Transverse colon (tissue), 4 donors: ENCODE measurements at regions not wholly inside any gene's neighbourhood (a gene's known extent, or its start where the extent isn't known, plus 50 kb on each side); places are given as distances from the start of the nearest gene placed in this dataset.
"Not testable (repeated sequence)": the region's sequence is repeated elsewhere in the genome, so short reads cannot be mapped to it uniquely, and the experiment has no call there.

Experiments used
- DNase-seq: peaks from one replicate; pipeline ENCODE4 v3.0.0-alpha.2; 2019
- H3K27ac ChIP-seq, 4 donors: fragments of 200-600 bp; sonication (generic); 2 replicates each; pipeline ENCODE4 v1.5.1; 2016 to 2018; ENCODE audit warnings: inconsistent platforms in 4 of 4
- H3K27me3 ChIP-seq: fragments of 200-600 bp; sonication (generic); 2 replicates; pipeline ENCODE4 v1.5.1; 2017; ENCODE audit warnings: inconsistent platforms
- H3K36me3 ChIP-seq, 4 donors: fragments of 200-600 bp; sonication (generic); 2 replicates each; pipeline ENCODE4 v1.5.1; 2017 to 2019; ENCODE audit warnings: inconsistent platforms in 4 of 4
- H3K4me1 ChIP-seq, 4 donors: fragments of 200-600 bp; sonication (generic); 2 replicates each; pipeline ENCODE4 v1.5.1; 2017 to 2020; ENCODE audit warnings: inconsistent platforms in 4 of 4
- H3K4me3 ChIP-seq, 4 donors: fragments of 200-600 bp; sonication (generic); 1 replicate in 1 of 4; 2 replicates in 3 of 4; pipeline versions ENCODE4 v1.5.1 to v1.6.1; 2017 to 2019; ENCODE audit warnings: inconsistent platforms in 4 of 4
- H3K9me3 ChIP-seq, 2 donors: fragments of 200-600 bp; sonication (generic); 2 replicates each; pipeline ENCODE4 v1.5.1; 2017 to 2019; ENCODE audit warnings: inconsistent platforms in 2 of 2
- POLR2A ChIP-seq: fragments of 450-650 bp; IDR thresholded peaks from one replicate; pipeline ENCODE4 v1.6.1; 2016; ENCODE audit warnings: antibody characterized with exemption, mild to moderate bottlenecking, moderate library complexity
- POLR2AphosphoS5 ChIP-seq, 3 donors: sonication (generic); formaldehyde crosslinking; IDR thresholded peaks; one replicate each; pipeline ENCODE4 v1.6.1; 2016; ENCODE audit warnings: antibody characterized with exemption in 3 of 3
- WGBS, 2 donors: methylation state at CpG; one replicate each; pipeline ENCODE4 v1.1.5; 2018; ENCODE audit warnings: low coverage in 1 of 2; 5-methylcytosine and 5-hydroxymethylcytosine counted together
- in situ Hi-C, 4 donors: fragments of 200-750 bp; cut with MboI; loops; one replicate each; pipeline versions ENCODE4 v1.15.0 to v1.15.1; 2017; ENCODE audit warnings: low sequenced_read_pairs in 3 of 4, low pct_ligation_motif_present in 1 of 4, low pct_unique_long_range_greater_than_20kb in 1 of 4
- intact Hi-C: fragments of 100-400 bp; cut with DNase I; formaldehyde crosslinking; loops from one replicate; pipeline ENCODE4 v1.15.1; 2023; ENCODE audit warnings: low total_unique reads

DNA sequence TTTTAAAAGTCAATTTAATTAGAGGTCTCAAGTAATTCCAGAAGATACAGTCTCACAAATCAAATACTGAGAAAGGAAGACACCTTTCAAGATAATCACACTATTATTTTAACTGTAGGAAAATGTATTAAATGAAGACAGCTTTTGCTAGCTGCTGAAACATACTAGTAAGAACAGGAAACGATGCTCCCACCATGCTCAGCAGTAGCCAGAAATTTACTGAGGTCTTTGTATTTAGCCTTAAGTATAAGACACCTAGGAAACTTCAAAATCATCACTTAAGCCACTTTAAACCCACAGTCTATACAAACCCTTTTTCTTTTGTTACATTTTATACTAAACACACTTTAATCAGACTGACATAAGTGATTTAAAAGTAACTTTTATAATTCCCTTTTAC is 72.7 kb upstream of the NPIPB12 start:
- H3K27ac ChIP-seq, DNase-seq, H3K27me3 ChIP-seq, H3K36me3 ChIP-seq, H3K9me3 ChIP-seq, H3K4me1 ChIP-seq, intact Hi-C loops, in situ Hi-C loops, H3K4me3 ChIP-seq: not testable (repeated sequence)
- WGBS, 2 donors = 44% methylated on average over 1 of the region's 1 CpG; no CpG with 5 or more reads in 1 of the 2 donors

GRCh38 chr16:29581764-29582163 is 75.6 kb upstream of the NPIPB12 start:
- intact Hi-C loops, H3K4me3 ChIP-seq, H3K27ac ChIP-seq, H3K4me1 ChIP-seq, in situ Hi-C loops, H3K36me3 ChIP-seq, DNase-seq, H3K27me3 ChIP-seq, H3K9me3 ChIP-seq: not testable (repeated sequence)
- WGBS, 2 donors = 87 to 93% methylated on average over 4 of the region's 4 CpGs

GRCh38 chr16:29591919-29592318 is 71.1 kb upstream of the SPN start:
- H3K27me3 ChIP-seq, in situ Hi-C loops, intact Hi-C loops, H3K27ac ChIP-seq, DNase-seq, H3K4me3 ChIP-seq, H3K36me3 ChIP-seq, H3K9me3 ChIP-seq: not testable (repeated sequence)
- H3K4me1 ChIP-seq = peaks cover 0 to 32% (median 8%) of the 10 kb centered on the region in 4 donors
- 79% methylated on average over 4 of the region's 6 CpGs; no CpG with 5 or more reads in 1 of the 2 donors for WGBS, 2 donors

- H3K9me3 ChIP-seq, H3K27me3 ChIP-seq, H3K36me3 ChIP-seq, intact Hi-C loops, in situ Hi-C loops: not testable (repeated sequence)
- peak overlapping the region; percentile 89 to 98 (median 96) for H3K27ac ChIP-seq
- WGBS, 2 donors = 0% methylated on average over 14 of the region's 38 CpGs; no CpG with 5 or more reads in 1 of the 2 donors
- peak; percentile 75 for DNase-seq
- H3K4me1 ChIP-seq = peaks cover under 1 to 46% (median 20%) of the 10 kb centered on the region in 4 donors
- H3K4me3 ChIP-seq = peak overlapping the region; percentile 28 to 66 (median 56)
Observed at GRCh38 chr16:29594269-29594925, 68.7 kb upstream of the SPN start.

- in situ Hi-C loops, H3K36me3 ChIP-seq: not testable (repeated sequence)
Observed at GRCh38 chr16:29594926-29595838, 67.9 kb upstream of the SPN start.

GRCh38 chr16:29597030-29597429 is 66.0 kb upstream of the SPN start:
- H3K4me3 ChIP-seq, H3K27me3 ChIP-seq, H3K9me3 ChIP-seq, intact Hi-C loops, H3K36me3 ChIP-seq, DNase-seq, in situ Hi-C loops: not testable (repeated sequence)
- peak overlapping the region; percentile 61 to 96 (median 76) for H3K27ac ChIP-seq
- H3K4me1 ChIP-seq = peaks cover 7 to 68% (median 36%) of the 10 kb centered on the region in 4 donors
- 81% methylated on average over 7 of the region's 7 CpGs; no CpG with 5 or more reads in 1 of the 2 donors for WGBS, 2 donors

More at GRCh38 chr16:29594926-29595838, 67.9 kb upstream of the SPN start:
- intact Hi-C loops, H3K9me3 ChIP-seq, H3K27me3 ChIP-seq: not testable (repeated sequence)
- peak; percentile 70 for TF ChIP-seq POLR2A
- TF ChIP-seq POLR2AphosphoS5 (IDR thresholded peaks at IDR 0.05) = peak; percentile 65 to 88 (median 83)
- H3K4me3 ChIP-seq = peak overlapping the region; percentile 47 to 71 (median 66)
- peaks cover 7 to 50% (median 25%) of the 10 kb centered on the region in 4 donors for H3K4me1 ChIP-seq
- 0 to 1% methylated on average over 7 to 72 of the region's 91 CpGs for WGBS, 2 donors
- peak; percentile 94 for DNase-seq
- peak overlapping the region; percentile 89 to 98 (median 96) for H3K27ac ChIP-seq
